ENCODE measurements at regions not wholly inside any gene's neighbourhood (a gene's known extent, or its start where the extent isn't known, plus 50 kb on each side); places are given as distances from the start of the nearest gene placed in this dataset.

- no peak for TF ChIP-seq CTCF (IDR thresholded peaks at IDR 0.05; ENCODE audit: insufficient read depth, low read depth, low read length, missing control alignments)
- no peak overlapping the region for H3K4me3 ChIP-seq (ENCODE audit: low read length)
- DNase-seq (ENCODE audit: low read depth), result no peak
These were observed 334.6 kb downstream of the CDC5L start for GRCh38 chr6:44721954-44722578.

DNA sequence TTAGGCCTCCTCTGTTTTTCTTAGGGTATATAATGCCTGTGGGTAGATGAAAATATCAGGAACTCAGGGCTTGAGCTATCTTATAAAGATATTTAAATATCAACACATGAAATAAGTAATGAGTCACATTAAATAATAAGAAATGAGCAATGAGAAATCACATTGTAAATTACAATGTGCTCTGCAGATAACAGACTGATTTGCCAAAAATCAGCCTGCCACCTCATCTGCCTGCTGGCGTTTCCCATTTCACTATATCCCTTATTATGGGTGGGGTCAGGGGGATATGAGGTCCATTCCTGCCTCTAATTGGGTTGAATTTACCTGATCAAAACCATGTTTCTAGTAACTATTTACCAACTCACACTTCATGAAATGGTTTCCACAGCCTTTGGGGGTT, 335.2 kb downstream of the CDC5L start:
- no peak for DNase-seq (ENCODE audit: low read depth)
- TF ChIP-seq CTCF (IDR thresholded peaks at IDR 0.05; ENCODE audit: insufficient read depth, low read depth, low read length, missing control alignments), result no peak
- no peak overlapping the region for H3K4me3 ChIP-seq (ENCODE audit: low read length)

DNA sequence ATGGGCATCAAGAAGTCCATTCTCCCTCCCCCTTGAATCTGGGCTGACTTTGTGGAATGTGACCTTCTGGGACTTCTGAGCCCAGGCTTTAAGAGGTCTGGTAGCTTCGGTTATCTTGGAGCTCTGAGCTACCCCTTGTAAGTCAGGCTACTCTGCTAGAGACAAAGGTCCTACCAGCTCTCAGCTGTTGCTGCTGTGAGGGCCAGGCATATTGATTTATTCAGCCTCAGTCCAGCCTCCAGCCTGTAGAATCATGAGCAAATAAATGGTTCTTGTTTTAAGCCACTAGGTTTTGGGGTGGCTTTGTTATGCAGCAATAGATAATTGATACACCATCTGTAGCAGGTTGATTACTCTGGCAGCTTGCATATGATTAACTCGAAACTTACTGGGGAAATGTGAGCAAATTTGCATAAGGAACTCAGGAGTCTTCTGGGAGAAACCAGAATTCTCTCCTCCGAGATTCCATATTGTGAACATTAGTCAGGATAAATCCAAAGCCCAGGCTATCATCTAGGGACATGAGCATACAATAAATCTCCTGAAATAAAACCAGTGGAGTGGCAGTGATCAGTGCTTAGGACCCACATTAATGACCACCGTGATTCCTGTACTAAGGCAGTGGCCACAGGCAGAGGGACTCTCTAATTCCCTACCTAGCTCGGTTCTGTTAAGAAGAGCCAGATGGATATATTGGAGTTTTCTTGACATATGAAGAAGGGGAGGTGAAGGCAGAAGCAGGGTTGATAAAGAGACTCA, 336.1 kb downstream of the CDC5L start:
- no peak for TF ChIP-seq CTCF (IDR thresholded peaks at IDR 0.05; ENCODE audit: insufficient read depth, low read depth, low read length, missing control alignments)
- no peak overlapping the region for H3K4me3 ChIP-seq (ENCODE audit: low read length)
- DNase-seq (ENCODE audit: low read depth), result no peak

GRCh38 chr6:44725070-44725469, 337.6 kb downstream of the CDC5L start:
- peak; percentile 21 for DNase-seq (ENCODE audit: low read depth)
- H3K4me3 ChIP-seq (ENCODE audit: low read length), result no peak overlapping the region
- TF ChIP-seq CTCF (IDR thresholded peaks at IDR 0.05; ENCODE audit: insufficient read depth, low read depth, low read length, missing control alignments), result no peak

DNA sequence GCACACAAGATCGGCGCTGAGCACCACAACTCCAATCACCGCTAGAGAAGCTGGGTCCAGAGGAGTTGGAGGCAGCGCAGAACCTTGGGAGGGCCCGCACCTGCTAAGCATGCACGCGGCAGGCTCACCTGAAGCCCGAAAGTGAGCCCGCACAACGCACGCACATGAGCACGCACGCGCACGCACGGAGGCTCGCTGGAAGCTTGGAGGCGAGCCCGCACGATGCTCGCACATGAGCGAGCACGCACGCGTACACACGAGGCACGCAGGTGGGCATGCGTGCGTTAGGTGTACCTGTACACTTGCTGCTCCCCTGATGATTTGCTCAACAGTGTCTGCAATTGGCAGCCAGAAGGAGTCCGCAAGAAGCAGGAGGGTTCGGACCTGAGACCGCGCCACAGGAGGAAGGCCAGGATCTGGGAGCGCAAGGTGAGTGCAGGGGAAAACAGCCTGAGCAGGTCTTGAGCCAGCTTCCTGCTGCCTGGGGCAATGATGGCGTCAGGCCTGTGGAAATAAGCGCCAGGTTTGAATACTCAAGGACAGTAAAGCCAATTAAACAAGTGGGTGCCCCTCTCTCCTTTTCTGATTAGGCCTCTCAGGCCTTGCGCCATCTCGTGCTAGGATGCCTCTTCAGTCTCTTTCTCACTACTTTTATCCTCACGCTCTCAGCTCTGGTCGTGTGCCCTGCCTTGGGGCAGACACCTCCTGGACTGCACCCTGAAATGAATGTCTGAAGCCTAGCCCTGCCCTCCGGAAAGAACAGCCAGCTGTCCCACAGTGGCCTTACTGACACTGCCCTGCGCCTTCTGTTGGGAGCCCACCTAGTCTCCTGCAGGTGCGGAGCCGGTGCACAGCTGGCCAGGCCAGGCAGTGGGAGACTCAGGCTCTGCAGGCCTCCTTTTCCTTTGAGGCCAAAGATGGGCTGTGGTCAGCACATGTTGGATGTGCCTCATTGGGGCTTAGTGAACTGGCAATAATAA, 340.4 kb downstream of the CDC5L start:
- no peak overlapping the region for H3K4me3 ChIP-seq (ENCODE audit: low read length)
- peak; percentile 65 for DNase-seq (ENCODE audit: low read depth)
- TF ChIP-seq CTCF (IDR thresholded peaks at IDR 0.05; ENCODE audit: insufficient read depth, low read depth, low read length, missing control alignments), result no peak

DNA sequence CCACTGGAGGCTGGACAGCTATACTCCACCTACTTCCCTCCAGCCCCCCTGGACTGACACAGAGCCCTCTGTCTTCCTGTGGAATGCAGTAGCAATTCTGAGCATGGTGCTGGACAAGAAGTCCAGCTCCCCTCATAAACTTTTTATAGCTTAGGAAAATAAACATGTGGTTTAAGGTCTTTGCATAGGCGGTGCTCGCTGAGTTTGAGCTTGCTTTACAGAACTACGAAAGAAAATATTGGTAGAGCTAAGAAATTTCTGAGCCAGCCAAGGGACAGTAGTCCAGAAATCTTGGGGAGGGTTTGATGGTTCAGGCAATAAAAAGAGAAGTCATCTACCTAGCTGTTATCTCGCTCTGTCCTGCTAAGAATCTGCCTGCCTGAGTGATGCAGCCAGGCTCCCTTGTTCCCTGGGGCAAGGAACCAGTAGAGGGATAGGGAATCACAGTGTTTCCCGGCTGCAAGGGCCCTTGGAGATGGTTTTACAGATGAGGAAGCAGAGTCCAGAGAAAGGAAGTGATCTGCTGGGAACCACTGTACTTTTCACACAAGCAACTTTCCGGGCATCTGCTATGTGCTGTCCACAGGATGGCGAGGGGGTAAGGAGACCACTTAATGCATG, 343.4 kb downstream of the CDC5L start:
- no peak for DNase-seq (ENCODE audit: low read depth)

More for the DNA sequence above, 343.4 kb downstream of the CDC5L start:
- TF ChIP-seq CTCF (IDR thresholded peaks at IDR 0.05; ENCODE audit: insufficient read depth, low read depth, low read length, missing control alignments), result no peak
- H3K4me3 ChIP-seq (ENCODE audit: low read length), result no peak overlapping the region

Measured in epithelial cell of esophagus (primary cell).